ENCODE measurements at regions not wholly inside any gene's neighbourhood (a gene's known extent, or its start where the extent isn't known, plus 50 kb on each side); places are given as distances from the start of the nearest gene placed in this dataset.

DNA sequence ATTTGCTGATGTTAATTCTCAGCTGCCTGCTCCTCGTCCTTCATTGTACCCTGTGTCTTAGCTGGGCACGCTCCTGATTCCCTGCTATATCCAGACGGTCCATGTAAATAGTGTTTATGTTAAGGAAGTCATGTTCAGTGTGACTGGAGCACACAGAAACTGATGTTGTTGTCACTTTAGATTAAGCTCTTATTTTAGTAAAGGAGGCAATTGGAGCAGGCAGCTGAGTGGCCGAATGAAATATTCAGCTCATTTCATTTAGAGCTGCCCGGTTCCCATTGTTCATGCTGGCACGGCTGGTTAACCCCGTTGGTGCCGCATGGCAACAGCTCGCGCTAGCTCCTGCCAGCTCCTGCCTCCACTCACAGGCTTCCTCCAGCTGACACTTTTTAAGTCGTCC, 446.8 kb upstream of the SOX5 start:
- Histone ChIP-seq H3K4me3 (ENCODE audit: low read length) (no peak overlapping the region), H3K9ac (ENCODE audit: low read length) (no peak overlapping the region), H3K9me3 (ENCODE audit: insufficient read depth, low read length) (peaks cover 10% of the 10 kb centered on the region; the same call in 1 of the 2 replicates), H2AFZ (ENCODE audit: low read depth, low read length) (no peak overlapping the region), H3K79me2 (ENCODE audit: low read length) (peaks cover 97% of the 10 kb centered on the region), H3K27ac (ENCODE audit: low read length) (no peak overlapping the region), H3K36me3 (replicated peaks; ENCODE audit: low read depth, low read length) (peaks cover 90% of the 10 kb centered on the region), H3K4me1 (ENCODE audit: low read length) (peaks cover 30% of the 10 kb centered on the region), H4K20me1 (ENCODE audit: insufficient read depth, low read length) (peaks cover 36% of the 10 kb centered on the region), H3K4me2 (ENCODE audit: low read length) (no peak overlapping the region), H3K27me3 (ENCODE audit: low read depth, low read length) (no peaks in the 10 kb centered on the region)
- TF ChIP-seq, protein P1, sequence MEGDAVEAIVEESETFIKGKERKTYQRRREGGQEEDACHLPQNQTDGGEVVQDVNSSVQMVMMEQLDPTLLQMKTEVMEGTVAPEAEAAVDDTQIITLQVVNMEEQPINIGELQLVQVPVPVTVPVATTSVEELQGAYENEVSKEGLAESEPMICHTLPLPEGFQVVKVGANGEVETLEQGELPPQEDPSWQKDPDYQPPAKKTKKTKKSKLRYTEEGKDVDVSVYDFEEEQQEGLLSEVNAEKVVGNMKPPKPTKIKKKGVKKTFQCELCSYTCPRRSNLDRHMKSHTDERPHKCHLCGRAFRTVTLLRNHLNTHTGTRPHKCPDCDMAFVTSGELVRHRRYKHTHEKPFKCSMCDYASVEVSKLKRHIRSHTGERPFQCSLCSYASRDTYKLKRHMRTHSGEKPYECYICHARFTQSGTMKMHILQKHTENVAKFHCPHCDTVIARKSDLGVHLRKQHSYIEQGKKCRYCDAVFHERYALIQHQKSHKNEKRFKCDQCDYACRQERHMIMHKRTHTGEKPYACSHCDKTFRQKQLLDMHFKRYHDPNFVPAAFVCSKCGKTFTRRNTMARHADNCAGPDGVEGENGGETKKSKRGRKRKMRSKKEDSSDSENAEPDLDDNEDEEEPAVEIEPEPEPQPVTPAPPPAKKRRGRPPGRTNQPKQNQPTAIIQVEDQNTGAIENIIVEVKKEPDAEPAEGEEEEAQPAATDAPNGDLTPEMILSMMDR (IDR thresholded peaks at IDR 0.05; ENCODE audit: low read depth, low read length), result no peak
- TF ChIP-seq EZH2phosphoT487 (IDR thresholded peaks at IDR 0.05; ENCODE audit: low read depth), result no peak

DNA sequence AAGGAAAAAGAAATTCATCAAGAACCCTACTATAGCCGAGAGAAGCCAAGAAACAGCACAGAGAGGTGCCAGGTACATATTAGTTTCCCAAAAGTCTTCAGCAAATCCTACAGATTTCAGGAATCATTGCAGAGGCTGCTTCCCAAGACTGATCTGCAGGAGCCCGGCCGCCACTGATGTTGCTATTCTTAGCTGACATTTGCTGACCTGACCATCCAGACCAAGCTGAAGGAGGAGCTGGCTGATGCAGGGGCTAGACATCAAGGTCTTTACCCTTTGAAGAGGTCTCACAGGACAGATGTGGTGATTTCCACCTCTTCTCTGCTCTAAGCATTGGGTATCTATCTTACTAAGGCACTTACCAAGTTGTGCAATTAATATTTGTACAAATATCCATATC, 444.8 kb upstream of the SOX5 start:
- Histone ChIP-seq H4K20me1 (ENCODE audit: insufficient read depth, low read length) (peaks cover 26% of the 10 kb centered on the region), H3K27me3 (ENCODE audit: low read depth, low read length) (no peaks in the 10 kb centered on the region), H2AFZ (ENCODE audit: low read depth, low read length) (no peak overlapping the region), H3K4me1 (ENCODE audit: low read length) (peaks cover 12% of the 10 kb centered on the region), H3K9me3 (ENCODE audit: insufficient read depth, low read length) (peaks cover 21% of the 10 kb centered on the region; the same call in 1 of the 2 replicates), H3K4me3 (ENCODE audit: low read length) (no peak overlapping the region), H3K79me2 (ENCODE audit: low read length) (peaks cover 98% of the 10 kb centered on the region), H3K36me3 (replicated peaks; ENCODE audit: low read depth, low read length) (peaks cover 95% of the 10 kb centered on the region), H3K4me2 (ENCODE audit: low read length) (no peak overlapping the region), H3K27ac (ENCODE audit: low read length) (no peak overlapping the region), H3K9ac (ENCODE audit: low read length) (no peak overlapping the region)
- TF ChIP-seq, protein P1 (IDR thresholded peaks at IDR 0.05; ENCODE audit: low read depth, low read length), result no peak
- TF ChIP-seq EZH2phosphoT487 (IDR thresholded peaks at IDR 0.05; ENCODE audit: low read depth), result no peak

- peaks cover 21% of the 10 kb centered on the region for H4K20me1 ChIP-seq (ENCODE audit: insufficient read depth, low read length)
- H3K4me1 ChIP-seq (ENCODE audit: low read length), result peaks cover under 1% of the 10 kb centered on the region; the same call in 1 of the 2 replicates
- no peaks in the 10 kb centered on the region for H3K27me3 ChIP-seq (ENCODE audit: low read depth, low read length)
- H3K36me3 ChIP-seq (replicated peaks; ENCODE audit: low read depth, low read length), result peaks cover 90% of the 10 kb centered on the region
- no peak overlapping the region for H3K4me2 ChIP-seq (ENCODE audit: low read length)
- H3K79me2 ChIP-seq (ENCODE audit: low read length), result peaks cover 94% of the 10 kb centered on the region
- no peak overlapping the region for H3K4me3 ChIP-seq (ENCODE audit: low read length)
- TF ChIP-seq, protein P1 (IDR thresholded peaks at IDR 0.05; ENCODE audit: low read depth, low read length), result no peak
- H2AFZ ChIP-seq (ENCODE audit: low read depth, low read length), result no peak overlapping the region
- peaks cover 21% of the 10 kb centered on the region; the same call in 1 of the 2 replicates for H3K9me3 ChIP-seq (ENCODE audit: insufficient read depth, low read length)
- H3K27ac ChIP-seq (ENCODE audit: low read length), result no peak overlapping the region
- no peak overlapping the region for H3K9ac ChIP-seq (ENCODE audit: low read length)
Observed at GRCh38 chr12:24393071-24393470, 443.6 kb upstream of the SOX5 start.

DNA sequence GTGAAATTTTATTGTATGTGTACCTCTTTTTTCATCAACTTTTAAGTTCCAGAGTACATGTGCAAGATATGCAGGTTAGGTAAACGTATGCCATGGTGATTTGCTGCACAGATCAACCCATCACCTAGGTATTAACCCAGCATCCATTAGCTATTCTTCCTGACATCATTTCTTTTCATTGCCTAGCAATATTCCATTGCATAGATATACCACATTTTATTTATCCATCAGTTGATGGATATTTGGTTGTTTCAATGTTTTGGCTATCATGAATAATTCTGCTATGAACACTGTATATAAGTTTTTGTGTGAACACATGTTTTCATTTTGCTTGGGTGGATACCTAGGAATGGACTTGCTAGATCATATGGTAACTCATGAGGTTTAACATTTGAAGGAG, 439.9 kb upstream of the SOX5 start:
- Histone ChIP-seq H3K4me3 (ENCODE audit: low read length) (no peak overlapping the region), H3K27me3 (ENCODE audit: low read depth, low read length) (no peaks in the 10 kb centered on the region), H3K79me2 (ENCODE audit: low read length) (peaks cover 86% of the 10 kb centered on the region), H4K20me1 (ENCODE audit: insufficient read depth, low read length) (peaks cover 5% of the 10 kb centered on the region; the same call in 1 of the 2 replicates), H2AFZ (ENCODE audit: low read depth, low read length) (no peak overlapping the region), H3K9ac (ENCODE audit: low read length) (no peak overlapping the region), H3K36me3 (replicated peaks; ENCODE audit: low read depth, low read length) (peaks cover 88% of the 10 kb centered on the region), H3K4me1 (ENCODE audit: low read length) (no peaks in the 10 kb centered on the region), H3K27ac (ENCODE audit: low read length) (no peak overlapping the region), H3K4me2 (ENCODE audit: low read length) (no peak overlapping the region), H3K9me3 (ENCODE audit: insufficient read depth, low read length) (peaks cover 21% of the 10 kb centered on the region; the same call in 1 of the 2 replicates)
- TF ChIP-seq EZH2phosphoT487 (IDR thresholded peaks at IDR 0.05; ENCODE audit: low read depth), result no peak
- TF ChIP-seq, protein P1 (IDR thresholded peaks at IDR 0.05; ENCODE audit: low read depth, low read length), result no peak

Measured in OCI-LY3 (cell line).